Vagina (tissue), 2 donors: ENCODE measurements at regions not wholly inside any gene's neighbourhood (a gene's known extent, or its start where the extent isn't known, plus 50 kb on each side); places are given as distances from the start of the nearest gene placed in this dataset.
"Not testable (repeated sequence)": the region's sequence is repeated elsewhere in the genome, so short reads cannot be mapped to it uniquely, and the experiment has no call there.

ENCODE experiments used
- DNase-seq, 2 donors: peaks; one replicate each; pipeline ENCODE4 v3.0.0-alpha.2; 2017; ENCODE audit errors: extremely low spot score in 2 of 2
- H3K27ac ChIP-seq: fragments of 200-600 bp; sonication (generic); one replicate; pipeline ENCODE4 v1.5.1; 2019
- H3K27me3 ChIP-seq: fragments of 200-600 bp; sonication (generic); one replicate; pipeline ENCODE4 v1.5.1; 2019
- H3K36me3 ChIP-seq, 2 donors: fragments of 200-600 bp; sonication (generic); one replicate each; pipeline ENCODE4 v1.5.1; 2017 to 2019
- H3K4me1 ChIP-seq: fragments of 200-600 bp; sonication (generic); one replicate; pipeline ENCODE4 v1.5.1; 2019
- H3K4me3 ChIP-seq, 2 donors: fragments of 200-600 bp; sonication (generic); 1 replicate in 1 of 2; 2 replicates in 1 of 2; pipeline ENCODE4 v1.5.1; 2016 to 2019
- H3K9me3 ChIP-seq: fragments of 200-600 bp; sonication (generic); one replicate; pipeline ENCODE4 v1.5.1; 2019
- CTCF ChIP-seq, 3 experiments: fragments of 450-650 bp in 2 of 3; fragments of 200-600 bp in 1 of 3; sonication (generic) in 1 of 3; IDR thresholded peaks; one replicate each; pipeline ENCODE4 v1.5.1; 2017 to 2019; ENCODE audit warnings: antibody characterized with exemption in 3 of 3, mild to moderate bottlenecking in 2 of 3, moderate library complexity in 2 of 3
- POLR2A ChIP-seq, 2 donors: fragments of 450-650 bp; IDR thresholded peaks; one replicate each; pipeline ENCODE4 v1.6.1; 2017; ENCODE audit warnings: antibody characterized with exemption in 2 of 2, mild to moderate bottlenecking in 2 of 2, moderate library complexity in 2 of 2
- POLR2AphosphoS5 ChIP-seq, 2 donors: sonication (generic); formaldehyde crosslinking; IDR thresholded peaks; one replicate each; pipeline ENCODE4 v1.9.0; 2017; ENCODE audit warnings: antibody characterized with exemption in 2 of 2, mild to moderate bottlenecking in 2 of 2, low read depth in 1 of 2; ENCODE audit not compliant: insufficient read depth in 1 of 2
- intact Hi-C: fragments of 100-400 bp; cut with DNase I; formaldehyde crosslinking; loops from one replicate; pipeline ENCODE4 v1.15.1; 2023

- DNase-seq = no peak
- no peaks in the 10 kb centered on the region for H3K27me3 ChIP-seq
- intact Hi-C loops = no loop called here
- H3K4me3 ChIP-seq = no peak overlapping the region
- no peaks in the 10 kb centered on the region for H3K9me3 ChIP-seq
- H3K4me1 ChIP-seq = no peaks in the 10 kb centered on the region
- H3K27ac ChIP-seq = no peak overlapping the region
- TF ChIP-seq POLR2AphosphoS5 (IDR thresholded peaks at IDR 0.05; ENCODE audit: insufficient read depth in 1 of 2, low read depth in 1 of 2) (no peak), CTCF (IDR thresholded peaks at IDR 0.05) (no peak)
- no peaks in the 10 kb centered on the region for H3K36me3 ChIP-seq
Observed at GRCh38 chr12:114605918-114606317, 78.1 kb downstream of the TBX3 start.

- TF ChIP-seq POLR2AphosphoS5 (IDR thresholded peaks at IDR 0.05; ENCODE audit: insufficient read depth in 1 of 2, low read depth in 1 of 2) (no peak), POLR2A (IDR thresholded peaks at IDR 0.05) (no peak), CTCF (IDR thresholded peaks at IDR 0.05) (no peak)
- Histone ChIP-seq H3K36me3 (no peaks in the 10 kb centered on the region), H3K4me3 (no peak overlapping the region), H3K27me3 (no peaks in the 10 kb centered on the region), H3K27ac (no peak overlapping the region), H3K4me1 (no peaks in the 10 kb centered on the region), H3K9me3 (no peaks in the 10 kb centered on the region)
- intact Hi-C loops = no loop called here
- no peak for DNase-seq
Observed at GRCh38 chr12:114604606-114605005, 79.4 kb downstream of the TBX3 start.

GRCh38 chr12:114600584-114600983, 83.4 kb downstream of the TBX3 start:
- intact Hi-C loops, H3K36me3 ChIP-seq, H3K27me3 ChIP-seq, H3K27ac ChIP-seq, DNase-seq, H3K4me3 ChIP-seq, H3K4me1 ChIP-seq, H3K9me3 ChIP-seq: not testable (repeated sequence)

GRCh38 chr12:114598111-114598510, 85.9 kb downstream of the TBX3 start:
- Histone ChIP-seq H3K36me3 (no peaks in the 10 kb centered on the region), H3K4me3 (no peak overlapping the region), H3K4me1 (no peaks in the 10 kb centered on the region), H3K27ac (no peak overlapping the region), H3K9me3 (no peaks in the 10 kb centered on the region), H3K27me3 (no peaks in the 10 kb centered on the region)
- no peak for DNase-seq
- intact Hi-C loops = no loop called here
- TF ChIP-seq CTCF (IDR thresholded peaks at IDR 0.05) (no peak), POLR2A (IDR thresholded peaks at IDR 0.05) (no peak)

- TF ChIP-seq CTCF (IDR thresholded peaks at IDR 0.05) (no peak), POLR2AphosphoS5 (IDR thresholded peaks at IDR 0.05; ENCODE audit: insufficient read depth in 1 of 2, low read depth in 1 of 2) (no peak), POLR2A (IDR thresholded peaks at IDR 0.05) (no peak)
- H3K4me3 ChIP-seq = no peak overlapping the region
- intact Hi-C loops = no loop called here
Observed at GRCh38 chr12:114592946-114593345, 91.0 kb downstream of the TBX3 start.

GRCh38 chr12:114588061-114588460, 95.9 kb downstream of the TBX3 start:
- Histone ChIP-seq H3K4me3 (no peak overlapping the region), H3K27me3 (no peaks in the 10 kb centered on the region), H3K36me3 (no peaks in the 10 kb centered on the region), H3K4me1 (no peaks in the 10 kb centered on the region), H3K9me3 (no peaks in the 10 kb centered on the region), H3K27ac (no peak overlapping the region)
- no peak for DNase-seq
- intact Hi-C loops = loop anchor here (10.0 kb wide), 1 partner anchor 1433 kb away; no protein-coding TSS in a partner anchor
- TF ChIP-seq CTCF (IDR thresholded peaks at IDR 0.05) = no peak
- TF ChIP-seq POLR2AphosphoS5 (IDR thresholded peaks at IDR 0.05; ENCODE audit: insufficient read depth in 1 of 2, low read depth in 1 of 2) = no peak
- no peak for TF ChIP-seq POLR2A (IDR thresholded peaks at IDR 0.05)

More at GRCh38 chr12:114592946-114593345, 91.0 kb downstream of the TBX3 start:
- no peaks in the 10 kb centered on the region for H3K36me3 ChIP-seq
- H3K27me3 ChIP-seq = no peaks in the 10 kb centered on the region
- DNase-seq = no peak
- no peaks in the 10 kb centered on the region for H3K4me1 ChIP-seq
- no peaks in the 10 kb centered on the region for H3K9me3 ChIP-seq
- no peak overlapping the region for H3K27ac ChIP-seq
